ENCODE measurements at regions not wholly inside any gene's neighbourhood (a gene's known extent, or its start where the extent isn't known, plus 50 kb on each side); places are given as distances from the start of the nearest gene placed in this dataset.

DNA sequence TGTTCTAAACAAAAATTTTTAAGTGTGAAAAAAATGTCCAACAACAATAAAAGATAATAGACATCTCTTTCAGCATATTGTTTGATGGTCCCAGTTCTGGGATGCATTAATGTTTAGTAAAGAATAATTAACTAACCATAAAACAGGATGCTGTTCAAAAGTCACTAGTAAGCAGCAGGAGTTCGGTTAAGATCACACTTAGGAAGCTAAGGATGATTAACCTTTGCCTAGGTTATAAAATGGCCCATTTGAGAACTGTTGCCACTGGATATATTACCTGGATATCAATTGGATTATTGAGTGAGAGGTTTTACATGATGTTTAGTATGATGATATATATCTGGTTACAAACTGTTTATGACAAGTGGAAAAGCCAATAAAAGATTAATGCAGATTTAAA lies 171.7 kb downstream of the ATG4C start:
- H3K4me2 ChIP-seq (replicated peaks; ENCODE audit: extremely low read depth, low read length, poor library complexity, severe bottlenecking) = no peak overlapping the region
- no peak overlapping the region for H3K9ac ChIP-seq (ENCODE audit: insufficient read depth, low read length, poor library complexity, severe bottlenecking)
- H3K4me1 Mint-ChIP-seq = no peaks in the 10 kb centered on the region
- H3K27ac ChIP-seq (ENCODE audit: low read depth in 1 of 2, low read length in 2 of 2) = no peak overlapping the region
- H3K4me1 ChIP-seq (ENCODE audit: control insufficient read depth in 1 of 2, insufficient read depth in 2 of 2, low read length in 2 of 2) = no peaks in the 10 kb centered on the region
- intact Hi-C loops (cut with micrococcal nuclease) = no loop called here
- no peaks in the 10 kb centered on the region for H3K36me3 ChIP-seq (replicated peaks in 1 of 2; ENCODE audit: control insufficient read depth in 1 of 2, insufficient read depth in 2 of 2, low read length in 2 of 2)
- H3K4me3 ChIP-seq (replicated peaks in 1 of 3; ENCODE audit: low read depth in 2 of 3, low read length in 3 of 3) = no peak overlapping the region
- no peak overlapping the region for H2AFZ ChIP-seq (ENCODE audit: insufficient read depth, low read depth, low read length, poor library complexity, severe bottlenecking)
- H3K79me2 ChIP-seq (ENCODE audit: insufficient read depth, low read length) = no peaks in the 10 kb centered on the region
- peaks cover 2 to 6% of the 10 kb centered on the region in 2 donors for H3K27me3 ChIP-seq (ENCODE audit: control insufficient read depth in 2 of 2, insufficient read depth in 2 of 2, low read length in 2 of 2)
- H3K27ac Mint-ChIP-seq = no peak overlapping the region
- no peak overlapping the region for H3K4me3 Mint-ChIP-seq
- no peaks in the 10 kb centered on the region for H3K36me3 Mint-ChIP-seq
- TF ChIP-seq, protein P1, sequence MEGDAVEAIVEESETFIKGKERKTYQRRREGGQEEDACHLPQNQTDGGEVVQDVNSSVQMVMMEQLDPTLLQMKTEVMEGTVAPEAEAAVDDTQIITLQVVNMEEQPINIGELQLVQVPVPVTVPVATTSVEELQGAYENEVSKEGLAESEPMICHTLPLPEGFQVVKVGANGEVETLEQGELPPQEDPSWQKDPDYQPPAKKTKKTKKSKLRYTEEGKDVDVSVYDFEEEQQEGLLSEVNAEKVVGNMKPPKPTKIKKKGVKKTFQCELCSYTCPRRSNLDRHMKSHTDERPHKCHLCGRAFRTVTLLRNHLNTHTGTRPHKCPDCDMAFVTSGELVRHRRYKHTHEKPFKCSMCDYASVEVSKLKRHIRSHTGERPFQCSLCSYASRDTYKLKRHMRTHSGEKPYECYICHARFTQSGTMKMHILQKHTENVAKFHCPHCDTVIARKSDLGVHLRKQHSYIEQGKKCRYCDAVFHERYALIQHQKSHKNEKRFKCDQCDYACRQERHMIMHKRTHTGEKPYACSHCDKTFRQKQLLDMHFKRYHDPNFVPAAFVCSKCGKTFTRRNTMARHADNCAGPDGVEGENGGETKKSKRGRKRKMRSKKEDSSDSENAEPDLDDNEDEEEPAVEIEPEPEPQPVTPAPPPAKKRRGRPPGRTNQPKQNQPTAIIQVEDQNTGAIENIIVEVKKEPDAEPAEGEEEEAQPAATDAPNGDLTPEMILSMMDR (IDR thresholded peaks at IDR 0.05) = no peak
- no CpG with 5 or more reads among the region's 1 CpG for WGBS (ENCODE audit: insufficient coverage)
- H3K9me3 ChIP-seq (replicated peaks in 1 of 2; ENCODE audit: control insufficient read depth in 1 of 2, insufficient read depth in 1 of 2, low read length in 2 of 2) = no peaks in the 10 kb centered on the region
- no peaks in the 10 kb centered on the region for H4K20me1 ChIP-seq (ENCODE audit: insufficient read depth, low read length)
- no peak for DNase-seq
- H3K9me3 Mint-ChIP-seq = peaks cover 0 to 3% (median 0%) of the 10 kb centered on the region in 7 donors
- peaks cover 0 to 13% (median 5%) of the 10 kb centered on the region in 3 donors for H3K27me3 Mint-ChIP-seq (ENCODE audit: low read depth in 3 of 3)

DNA sequence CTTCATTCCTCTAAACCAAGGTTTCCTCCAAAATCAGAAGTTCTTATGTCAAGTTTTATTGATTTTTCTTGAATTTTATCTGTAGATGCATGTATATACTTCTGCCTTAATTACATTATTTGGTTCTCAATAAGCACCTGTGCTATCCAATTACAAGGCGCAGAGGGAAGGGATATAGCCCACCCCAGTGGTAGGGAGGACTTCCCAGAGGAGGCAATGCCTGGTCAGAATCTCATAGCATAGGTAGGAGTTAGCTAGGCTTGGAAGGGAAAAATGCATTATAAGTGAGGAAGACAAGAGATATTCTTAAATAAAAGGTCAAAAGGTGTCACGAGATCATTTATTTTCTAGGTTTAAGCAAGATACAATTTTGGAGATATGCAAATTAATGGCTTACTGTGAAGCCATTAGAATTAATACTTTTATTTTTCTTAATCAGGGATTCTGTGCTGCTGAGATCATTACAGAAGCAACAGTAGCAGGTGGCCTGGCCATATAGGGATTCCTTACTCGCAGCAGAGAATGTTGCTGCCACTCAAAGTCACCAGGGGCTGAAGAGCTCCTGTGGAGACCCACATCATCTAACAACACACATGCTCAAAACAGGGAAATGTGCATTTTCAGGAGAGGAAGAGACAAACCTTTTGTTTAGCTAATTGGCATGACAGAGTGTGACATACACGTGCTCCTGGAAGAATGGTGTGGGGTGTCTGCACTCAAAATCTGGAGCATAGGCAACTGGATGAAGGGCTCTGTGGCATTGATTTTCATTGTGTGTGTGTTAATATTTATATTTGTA lies 178.3 kb downstream of the ATG4C start:
- Histone ChIP-seq H3K36me3 (replicated peaks in 1 of 2; ENCODE audit: control insufficient read depth in 1 of 2, insufficient read depth in 2 of 2, low read length in 2 of 2) (no peaks in the 10 kb centered on the region), H3K27ac (ENCODE audit: low read depth in 1 of 2, low read length in 2 of 2) (no peak overlapping the region), H3K4me1 (ENCODE audit: control insufficient read depth in 1 of 2, insufficient read depth in 2 of 2, low read length in 2 of 2) (no peaks in the 10 kb centered on the region), H2AFZ (ENCODE audit: insufficient read depth, low read depth, low read length, poor library complexity, severe bottlenecking) (no peak overlapping the region), H3K9me3 (replicated peaks in 1 of 2; ENCODE audit: control insufficient read depth in 1 of 2, insufficient read depth in 1 of 2, low read length in 2 of 2) (no peaks in the 10 kb centered on the region), H4K20me1 (ENCODE audit: insufficient read depth, low read length) (no peaks in the 10 kb centered on the region), H3K79me2 (ENCODE audit: insufficient read depth, low read length) (no peaks in the 10 kb centered on the region), H3K9ac (ENCODE audit: insufficient read depth, low read length, poor library complexity, severe bottlenecking) (no peak overlapping the region), H3K27me3 (ENCODE audit: control insufficient read depth in 2 of 2, insufficient read depth in 2 of 2, low read length in 2 of 2) (no peaks in the 10 kb centered on the region), H3K4me2 (replicated peaks; ENCODE audit: extremely low read depth, low read length, poor library complexity, severe bottlenecking) (no peak overlapping the region), H3K4me3 (replicated peaks in 1 of 3; ENCODE audit: low read depth in 2 of 3, low read length in 3 of 3) (no peak overlapping the region)
- peaks cover 7 to 9% (median 8%) of the 10 kb centered on the region in 3 donors for H3K27me3 Mint-ChIP-seq (ENCODE audit: low read depth in 3 of 3)
- intact Hi-C loops (cut with micrococcal nuclease) = no loop called here
- H3K27ac Mint-ChIP-seq = no peak overlapping the region
- H3K9me3 Mint-ChIP-seq = no peaks in the 10 kb centered on the region
- no peaks in the 10 kb centered on the region for H3K36me3 Mint-ChIP-seq
- TF ChIP-seq, protein P1 (IDR thresholded peaks at IDR 0.05) = no peak
- no peak overlapping the region for H3K4me3 Mint-ChIP-seq
- no peak for DNase-seq
- no CpG with 5 or more reads among the region's 4 CpGs for WGBS (ENCODE audit: insufficient coverage)
- no peaks in the 10 kb centered on the region for H3K4me1 Mint-ChIP-seq

Data from CD14-positive monocyte (primary cell).